GM12878 (cell line): ENCODE measurements at regions not wholly inside any gene's neighbourhood (a gene's known extent, or its start where the extent isn't known, plus 50 kb on each side); places are given as distances from the start of the nearest gene placed in this dataset.

Experiments
- ATAC-seq: fragments of 200-7000 bp; cut with Tn5 transposase; 3 replicates; pipeline ENCODE4 v1.9.1; 2020; ENCODE audit warnings: mild to moderate bottlenecking, moderate library complexity
- BruUV-seq: library from RNA; stranded (reverse); fragments of 400-500 nt; replicated peaks from 2 replicates; lab custom pipeline; 2021; lab: Mats Ljungman, UMichigan
- CTCF ChIA-PET: fragments of 300-600 bp; sonication (Branson Sonifier 250); formaldehyde crosslinking; extraction: SDS; loops from one replicate; lab custom pipeline; 2021; ENCODE audit warnings: inconsistent platforms; lab: Yijun Ruan, JAX
- POLR2A ChIA-PET: fragments of 350-600 bp; formaldehyde crosslinking; extraction: SDS; loops from one replicate; lab custom pipeline; 2021; ENCODE audit warnings: inconsistent platforms; lab: Charles Lee
- RAD21 ChIA-PET: fragments of 300-600 bp; sonication (Branson Sonifier 250); formaldehyde crosslinking; loops from one replicate; lab custom pipeline; 2023; ENCODE audit warnings: antibody characterized with exemption; ENCODE audit not compliant: unreplicated experiment; lab: Charles Lee
- SMC1A ChIA-PET: fragments of 300-600 bp; sonication (Branson Sonifier 250); formaldehyde crosslinking; loops from one replicate; lab custom pipeline; 2023; ENCODE audit not compliant: unreplicated experiment, uncharacterized antibody; lab: Charles Lee
- DNase-seq: peaks from one replicate; pipeline ENCODE4 v3.0.0-alpha.2; 2011; ENCODE audit warnings: low read depth, low spot score
- FAIRE-seq: peaks from 3 replicates; lab custom pipeline; 2011; peaks lifted over from hg19 to GRCh38; lab: Jason Lieb, UNC
- H2AFZ ChIP-seq: 2 replicates; pipeline ENCODE4 v1.6.0; 2011; ENCODE audit warnings: low read depth, low read length, control low read depth; ENCODE audit not compliant: control insufficient read depth
- H3K27ac ChIP-seq: 2 replicates; pipeline ENCODE4 v1.5.1; 2011; ENCODE audit warnings: control low read depth; ENCODE audit not compliant: control insufficient read depth, insufficient read depth
- H3K27me3 ChIP-seq, 2 experiments: replicated peaks in 1 of 2; 2 replicates each; pipeline versions ENCODE4 v1.6.0 to v1.6.1; 2011; ENCODE audit warnings: low read length in 1 of 2; ENCODE audit not compliant: control insufficient read depth in 2 of 2, insufficient read depth in 2 of 2
- H3K36me3 ChIP-seq, 2 experiments: 2 replicates each; pipeline ENCODE4 v1.5.1; 2011; ENCODE audit warnings: low read length in 1 of 2; ENCODE audit not compliant: control insufficient read depth in 2 of 2, insufficient read depth in 2 of 2
- H3K4me1 ChIP-seq: 2 replicates; pipeline ENCODE4 v1.6.1; 2011; ENCODE audit warnings: mild to moderate bottlenecking, low read length, moderate library complexity, mixed read lengths; ENCODE audit not compliant: control insufficient read depth, insufficient read depth
- H3K4me2 ChIP-seq: 2 replicates; pipeline ENCODE4 v1.6.0; 2011; ENCODE audit warnings: control low read depth; ENCODE audit not compliant: control insufficient read depth, insufficient read depth
- H3K4me3 ChIP-seq: fragments of 200-600 bp; sonication (generic); 2 replicates; pipeline ENCODE4 v1.5.1; 2016
- H3K79me2 ChIP-seq: 2 replicates; pipeline ENCODE4 v1.6.0; 2011; ENCODE audit warnings: low read length; ENCODE audit not compliant: control insufficient read depth, insufficient read depth
- H3K9ac ChIP-seq: 2 replicates; pipeline ENCODE4 v1.8.0; 2011; ENCODE audit warnings: low read length, control low read depth, mixed read lengths; ENCODE audit not compliant: control insufficient read depth, insufficient read depth
- H3K9me3 ChIP-seq: replicated peaks from 3 replicates; pipeline ENCODE4 v1.5.1; 2011; ENCODE audit warnings: mild to moderate bottlenecking, low read length; ENCODE audit not compliant: control insufficient read depth, insufficient read depth
- H4K20me1 ChIP-seq: 2 replicates; pipeline ENCODE4 v1.6.0; 2011; ENCODE audit not compliant: control insufficient read depth, insufficient read depth
- BHLHE40 ChIP-seq, 2 experiments: fragments of 450-650 bp in 1 of 2; IDR thresholded peaks; 2 replicates each; pipeline ENCODE4 v1.6.1; 2011 to 2017; ENCODE audit warnings: low read depth in 2 of 2, borderline replicate concordance in 1 of 2, improper control_type of control experiment in 1 of 2, low read length in 1 of 2, mild to moderate bottlenecking in 1 of 2
- BMI1 ChIP-seq: fragments of 450-650 bp; IDR thresholded peaks from 2 replicates; pipeline ENCODE4 v1.6.1; 2016; ENCODE audit warnings: mild to moderate bottlenecking, moderate library complexity, borderline replicate concordance
- BRCA1 ChIP-seq: IDR thresholded peaks from 2 replicates; pipeline ENCODE4 v1.6.1; 2011; ENCODE audit warnings: low read depth, low read length, improper control_type of control experiment
- CEBPB ChIP-seq, 2 experiments: fragments of 150-350 bp in 1 of 2; IDR thresholded peaks; 2 replicates each; pipeline ENCODE4 v1.6.1; 2012 to 2014; ENCODE audit warnings: low read depth in 2 of 2, low read length in 2 of 2, borderline replicate concordance in 1 of 2, inconsistent platforms in 1 of 2
- CREB1 ChIP-seq: IDR thresholded peaks from 2 replicates; pipeline ENCODE4 v1.6.1; 2012; ENCODE audit warnings: low read depth, mild to moderate bottlenecking, inconsistent platforms
- ESRRA ChIP-seq: IDR thresholded peaks from 2 replicates; pipeline ENCODE4 v1.6.1; 2012; ENCODE audit warnings: mild to moderate bottlenecking, low read length, improper control_type of control experiment
- FOXK2 ChIP-seq: fragments of 450-650 bp; IDR thresholded peaks from 2 replicates; pipeline ENCODE4 v1.6.1; 2017; ENCODE audit warnings: mild to moderate bottlenecking, moderate library complexity
- FOXM1 ChIP-seq: IDR thresholded peaks from 2 replicates; pipeline ENCODE4 v1.6.1; 2012; ENCODE audit warnings: low read depth, mild to moderate bottlenecking, inconsistent platforms, low read length, moderate library complexity
- JUNB ChIP-seq: IDR thresholded peaks from 2 replicates; pipeline ENCODE4 v1.6.1; 2016; ENCODE audit warnings: antibody characterized with exemption, mild to moderate bottlenecking
- MEF2A ChIP-seq: IDR thresholded peaks from 2 replicates; pipeline ENCODE4 v1.6.1; 2011; ENCODE audit warnings: low read depth, mild to moderate bottlenecking, low read length, moderate library complexity; ENCODE audit not compliant: insufficient read depth
- MTA2 ChIP-seq: fragments of 450-650 bp; IDR thresholded peaks from 2 replicates; pipeline ENCODE4 v1.6.1; 2016; ENCODE audit warnings: low read depth, mild to moderate bottlenecking, moderate library complexity
- MYC ChIP-seq: IDR thresholded peaks from 2 replicates; pipeline ENCODE4 v1.6.1; 2011; ENCODE audit warnings: mild to moderate bottlenecking, low read length, moderate library complexity, inconsistent platforms; ENCODE audit not compliant: insufficient read depth, insufficient replicate concordance, insufficient read length, severe bottlenecking
- RCOR1 ChIP-seq: conservative IDR thresholded peaks from 2 replicates; pipeline ENCODE4 v1.6.1; 2012; ENCODE audit warnings: low read depth, low read length, improper control_type of control experiment
- SMC3 ChIP-seq: IDR thresholded peaks from 2 replicates; pipeline ENCODE4 v1.6.1; 2011; ENCODE audit warnings: low read length, improper control_type of control experiment, borderline replicate concordance
- SPI1 ChIP-seq: IDR thresholded peaks from 2 replicates; pipeline ENCODE4 v1.6.1; 2011; ENCODE audit warnings: low read depth, mild to moderate bottlenecking, low read length, moderate library complexity, borderline replicate concordance; ENCODE audit not compliant: insufficient read depth
- SREBF2 ChIP-seq: IDR thresholded peaks from 2 replicates; pipeline ENCODE4 v1.6.1; 2012; ENCODE audit warnings: mild to moderate bottlenecking, low read length
- SUPT20H ChIP-seq: IDR thresholded peaks from 2 replicates; pipeline ENCODE4 v1.6.1; 2011; ENCODE audit warnings: low read depth, mild to moderate bottlenecking, low read length, moderate library complexity, borderline replicate concordance; ENCODE audit not compliant: control insufficient read depth
- TCF7 ChIP-seq: IDR thresholded peaks from 2 replicates; pipeline ENCODE4 v1.6.1; 2014; ENCODE audit warnings: antibody characterized with exemption, borderline replicate concordance
- YBX1 ChIP-seq: fragments of 450-650 bp; IDR thresholded peaks from 2 replicates; pipeline ENCODE4 v1.6.1; 2016; ENCODE audit warnings: antibody characterized with exemption
- ZNF622 ChIP-seq: fragments of 450-650 bp; IDR thresholded peaks from 2 replicates; pipeline ENCODE4 v1.6.1; 2017; ENCODE audit warnings: mild to moderate bottlenecking, inconsistent platforms
- WGBS: methylation state at CpG from one replicate; pipeline ENCODE4 v1.1.6; 2016; ENCODE audit warnings: low lambda C conversion rate; ENCODE audit not compliant: insufficient replicate concordance, insufficient coverage; ENCODE audit errors: missing lambda C conversion rate; 5-methylcytosine and 5-hydroxymethylcytosine counted together
- in situ Hi-C: fragments of 300-500 bp; cut with MboI; formaldehyde crosslinking; loops from 9 replicates; pipeline ENCODE4 v1.14.3; 2018; ENCODE audit warnings: mixed read lengths
- intact Hi-C: fragments of 100-400 bp; cut with micrococcal nuclease; formaldehyde crosslinking; loops from one replicate; pipeline ENCODE4 v1.14.2; 2022; ENCODE audit not compliant: unreplicated experiment

GRCh38 chr11:70530010-70530409 is 131.7 kb downstream of the CTTN start:
- WGBS, result 19% methylated on average over 10 of the region's 10 CpGs

GRCh38 chr11:70530629-70531185 is 132.4 kb downstream of the CTTN start:
- Histone ChIP-seq H3K4me3 (no peak overlapping the region), H3K36me3 (no peaks in the 10 kb centered on the region), H3K9ac (no peak overlapping the region), H3K79me2 (no peaks in the 10 kb centered on the region), H3K4me1 (no peaks in the 10 kb centered on the region), H3K27ac (no peak overlapping the region), H3K4me2 (no peak overlapping the region), H3K27me3 (no peaks in the 10 kb centered on the region)
- FAIRE-seq (no peak), DNase-seq (no peak), ATAC-seq (no peak)
- no TSS peak for BruUV-seq
- in situ Hi-C loops, result no loop called here
- ChIA-PET POLR2A (no interaction called here), SMC1A (interaction anchor here (0.6 kb wide), 1 partner anchor 556 kb away, joined by 3 read pairs; no protein-coding TSS in a partner anchor)
- intact Hi-C loops, result no loop called here
- TF ChIP-seq MYC, result no peak
- TF ChIP-seq JUNB, result no peak
- no peak for TF ChIP-seq FOXK2
- TF ChIP-seq SREBF2, result no peak
- TF ChIP-seq CREB1, result no peak
- no peak for TF ChIP-seq ESRRA
- TF ChIP-seq CEBPB (IDR thresholded peaks at IDR 0.05; ENCODE audit: borderline replicate concordance in 1 of 2, low read depth in 2 of 2, low read length in 2 of 2), result no peak
- TF ChIP-seq RCOR1, result no peak
- TF ChIP-seq SPI1, result no peak
- no peak for TF ChIP-seq SMC3
- no peak for TF ChIP-seq BHLHE40 (IDR thresholded peaks at IDR 0.05; ENCODE audit: borderline replicate concordance in 1 of 2, low read depth in 2 of 2, low read length in 1 of 2)
- no peak for TF ChIP-seq TCF7
- no peak for TF ChIP-seq ZNF622
- TF ChIP-seq MEF2A, result no peak
- TF ChIP-seq, all 136 proteins: peak for 0
- CTCF ChIA-PET, result no interaction called here
- Histone ChIP-seq H3K9me3 (no peaks in the 10 kb centered on the region; the same call in 2 of the 3 replicates), H2AFZ (no peak overlapping the region), H4K20me1 (no peaks in the 10 kb centered on the region)
- WGBS, result 58% methylated on average over 10 of the region's 11 CpGs
- RAD21 ChIA-PET, result no interaction called here

More at GRCh38 chr11:70530010-70530409, 131.7 kb downstream of the CTTN start:
- ATAC-seq, result no peak
- Histone ChIP-seq H3K79me2 (no peaks in the 10 kb centered on the region), H3K4me3 (no peak overlapping the region), H3K9ac (no peak overlapping the region), H3K4me1 (no peaks in the 10 kb centered on the region), H3K9me3 (no peaks in the 10 kb centered on the region; the same call in 2 of the 3 replicates), H3K4me2 (no peak overlapping the region), H3K27me3 (no peaks in the 10 kb centered on the region), H3K27ac (no peak overlapping the region), H4K20me1 (no peaks in the 10 kb centered on the region), H2AFZ (no peak overlapping the region), H3K36me3 (no peaks in the 10 kb centered on the region)
- intact Hi-C loops, result no loop called here
- SMC1A ChIA-PET, result no interaction called here
- no peak for FAIRE-seq
- RAD21 ChIA-PET, result no interaction called here
- no peak for DNase-seq
- BruUV-seq, result no TSS peak
- CTCF ChIA-PET, result no interaction called here
- POLR2A ChIA-PET, result no interaction called here
- in situ Hi-C loops, result no loop called here
- TF ChIP-seq YBX1 (no peak), BMI1 (no peak), SUPT20H (no peak), BRCA1 (no peak), MTA2 (no peak), FOXM1 (no peak), CEBPB (IDR thresholded peaks at IDR 0.05; ENCODE audit: borderline replicate concordance in 1 of 2, low read depth in 2 of 2, low read length in 2 of 2) (no peak)
